ENCODE measurements at regions not wholly inside any gene's neighbourhood (a gene's known extent, or its start where the extent isn't known, plus 50 kb on each side); places are given as distances from the start of the nearest gene placed in this dataset.

DNA sequence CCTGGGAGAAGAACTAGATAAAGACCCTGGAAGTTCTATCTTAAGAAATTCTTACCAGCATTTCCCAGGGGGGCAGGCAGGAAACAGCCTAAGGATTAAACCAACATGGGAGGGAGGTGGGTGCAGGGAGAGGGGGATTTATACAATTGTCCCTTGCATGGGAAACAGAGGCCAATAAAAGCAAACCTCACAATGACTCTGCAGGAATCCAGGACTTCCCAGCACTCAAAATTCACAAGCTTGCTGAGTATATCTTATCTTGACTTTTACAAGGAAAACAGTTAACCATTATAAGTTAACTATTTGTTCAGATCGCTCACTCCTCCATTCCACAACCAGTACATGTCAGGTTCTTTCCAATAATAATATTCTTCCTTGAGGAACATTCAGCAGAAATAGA lies 241.3 kb downstream of the MREG start (continued):
- TF ChIP-seq MAFG (tag; conservative IDR thresholded peaks at IDR 0.05) (peak; percentile 78), CHD1 (IDR thresholded peaks at IDR 0.05; ENCODE audit: low read length) (no peak), ZNF717 (CRISPR knock-in tag; IDR thresholded peaks at IDR 0.05) (no peak), SMARCB1 (IDR thresholded peaks at IDR 0.05; ENCODE audit: insufficient read length, low read depth) (no peak), SIN3A (IDR thresholded peaks at IDR 0.05; ENCODE audit: borderline replicate concordance in 2 of 2, control insufficient read depth in 1 of 2, low read depth in 2 of 2, low read length in 2 of 2) (no peak), CXXC5 (CRISPR knock-in tag; IDR thresholded peaks at IDR 0.05) (peak; percentile 19; the same call in 1 of the 2 replicates), RBM14 (IDR thresholded peaks at IDR 0.05; ENCODE audit: borderline replicate concordance, insufficient read depth, low read depth, low read length) (no peak)
- TF ChIP-seq, protein P1, sequence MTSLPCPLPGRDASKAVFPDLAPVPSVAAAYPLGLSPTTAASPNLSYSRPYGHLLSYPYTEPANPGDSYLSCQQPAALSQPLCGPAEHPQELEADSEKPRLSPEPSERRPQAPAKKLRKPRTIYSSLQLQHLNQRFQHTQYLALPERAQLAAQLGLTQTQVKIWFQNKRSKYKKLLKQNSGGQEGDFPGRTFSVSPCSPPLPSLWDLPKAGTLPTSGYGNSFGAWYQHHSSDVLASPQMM (CRISPR knock-in tag; IDR thresholded peaks at IDR 0.05), result no peak

DNA sequence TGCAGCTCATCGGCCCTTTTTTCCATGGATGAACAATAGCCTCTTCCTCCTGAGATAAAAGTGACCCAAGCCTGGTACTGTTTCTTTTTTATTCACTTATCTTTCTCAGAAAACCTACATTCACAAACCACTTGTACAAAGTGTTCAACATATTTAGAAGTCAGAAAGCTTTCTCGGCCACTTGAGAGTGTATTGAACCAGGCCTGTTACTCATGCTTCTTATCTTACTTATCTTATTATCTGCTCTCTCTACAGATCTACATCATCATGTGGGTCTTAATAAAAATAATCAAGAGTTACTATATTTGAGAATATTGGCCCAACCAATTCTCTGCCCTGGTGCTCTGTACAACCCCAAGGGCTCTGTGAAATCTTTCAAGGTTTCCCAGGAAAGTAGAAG lies 242.1 kb downstream of the MREG start:
- DNase-seq (ENCODE audit: extremely low read depth in 1 of 4, low spot score in 3 of 4), result no peak
- no TSS peak for BruUV-seq (replicated peaks)
- no peaks in the 10 kb centered on the region for H3K9me1 ChIP-seq (ENCODE audit: control insufficient read depth, insufficient read depth, low read length)
- peak overlapping the region; percentile 89 for H2AFZ ChIP-seq (ENCODE audit: low read depth, low read length)
- in situ Hi-C loops (cut with MboI), result no loop called here
- ATAC-seq, result peak; percentile 19; the same call in 2 of the 3 replicates
- H3K79me2 ChIP-seq (ENCODE audit: control insufficient read depth, insufficient read depth, low read length), result no peaks in the 10 kb centered on the region
- H4K20me1 ChIP-seq (replicated peaks; ENCODE audit: control insufficient read depth, insufficient read depth, low read length), result no peaks in the 10 kb centered on the region
- peak overlapping the region in 1 of 2 experiments; percentile 53; a peak in 2 of 4 replicates for H3K9ac ChIP-seq (ENCODE audit: insufficient read depth in 1 of 2, low read depth in 2 of 2, low read length in 2 of 2)
- no peaks in the 10 kb centered on the region for H3K27me3 ChIP-seq (ENCODE audit: control insufficient read depth in 2 of 2, insufficient read depth in 2 of 2, low read length in 2 of 2)
- ChIA-PET CTCF (ENCODE audit: low intra/inter-chr PET ratio) (no interaction called here), POLR2A (interaction anchor here (0.7 to 1.0 kb wide), 4 partner anchors 9 to 131 kb away, joined by 3 to 5 read pairs (median 4); no protein-coding TSS in a partner anchor)
- WGBS (ENCODE audit: insufficient coverage, low coverage, missing lambda C conversion rate), result 29% methylated on average over 2 of the region's 2 CpGs
- peaks cover 7 to 43% of the 10 kb centered on the region in 2 experiments for H3K4me1 ChIP-seq (replicated peaks in 1 of 2; ENCODE audit: control insufficient read depth in 2 of 2, insufficient read depth in 2 of 2, low read length in 2 of 2)
- intact Hi-C loops (cut with micrococcal nuclease), result loop anchor here (5.0 kb wide), 1 partner anchor 61 kb away; no protein-coding TSS in a partner anchor
- no peak for FAIRE-seq
- no peak overlapping the region; the same call in 1 of the 2 replicates for H3K4me2 ChIP-seq (ENCODE audit: insufficient read depth, low read length)
- no peaks in the 10 kb centered on the region for H3K9me3 ChIP-seq (replicated peaks; ENCODE audit: control insufficient read depth, insufficient read depth, low read depth, low read length)
- TF ChIP-seq BACH1 (tag; IDR thresholded peaks at IDR 0.05), result 0 out of 2 replicates have a peak, but pooled peaks have one; percentile 18
- TF ChIP-seq, protein P2, sequence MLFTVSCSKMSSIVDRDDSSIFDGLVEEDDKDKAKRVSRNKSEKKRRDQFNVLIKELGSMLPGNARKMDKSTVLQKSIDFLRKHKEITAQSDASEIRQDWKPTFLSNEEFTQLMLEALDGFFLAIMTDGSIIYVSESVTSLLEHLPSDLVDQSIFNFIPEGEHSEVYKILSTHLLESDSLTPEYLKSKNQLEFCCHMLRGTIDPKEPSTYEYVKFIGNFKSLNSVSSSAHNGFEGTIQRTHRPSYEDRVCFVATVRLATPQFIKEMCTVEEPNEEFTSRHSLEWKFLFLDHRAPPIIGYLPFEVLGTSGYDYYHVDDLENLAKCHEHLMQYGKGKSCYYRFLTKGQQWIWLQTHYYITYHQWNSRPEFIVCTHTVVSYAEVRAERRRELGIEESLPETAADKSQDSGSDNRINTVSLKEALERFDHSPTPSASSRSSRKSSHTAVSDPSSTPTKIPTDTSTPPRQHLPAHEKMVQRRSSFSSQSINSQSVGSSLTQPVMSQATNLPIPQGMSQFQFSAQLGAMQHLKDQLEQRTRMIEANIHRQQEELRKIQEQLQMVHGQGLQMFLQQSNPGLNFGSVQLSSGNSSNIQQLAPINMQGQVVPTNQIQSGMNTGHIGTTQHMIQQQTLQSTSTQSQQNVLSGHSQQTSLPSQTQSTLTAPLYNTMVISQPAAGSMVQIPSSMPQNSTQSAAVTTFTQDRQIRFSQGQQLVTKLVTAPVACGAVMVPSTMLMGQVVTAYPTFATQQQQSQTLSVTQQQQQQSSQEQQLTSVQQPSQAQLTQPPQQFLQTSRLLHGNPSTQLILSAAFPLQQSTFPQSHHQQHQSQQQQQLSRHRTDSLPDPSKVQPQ (CRISPR knock-in tag; IDR thresholded peaks at IDR 0.05; ENCODE audit: borderline replicate concordance), result no peak
- no peak overlapping the region for H3K4me3 ChIP-seq
- H3K36me3 ChIP-seq (ENCODE audit: control insufficient read depth, insufficient read depth, low read length), result no peaks in the 10 kb centered on the region
- peak overlapping the region; percentile 80 for H3K27ac ChIP-seq (ENCODE audit: extremely low read depth, low read depth, low read length)
